GM06990 (cell line): ENCODE measurements at regions not wholly inside any gene's neighbourhood (a gene's known extent, or its start where the extent isn't known, plus 50 kb on each side); places are given as distances from the start of the nearest gene placed in this dataset.

ENCODE experiments used
- DNase-seq: peaks from one replicate; pipeline ENCODE4 v3.0.0-alpha.2; 2011; ENCODE audit not compliant: insufficient read length; ENCODE audit errors: extremely low read depth
- H3K27me3 ChIP-seq: replicated peaks from 2 replicates; pipeline ENCODE4 v1.6.0; 2011; ENCODE audit warnings: low read length; ENCODE audit not compliant: control insufficient read depth, insufficient read depth
- H3K36me3 ChIP-seq: 2 replicates; pipeline ENCODE4 v1.5.1; 2011; ENCODE audit warnings: low read length; ENCODE audit not compliant: control insufficient read depth, insufficient read depth
- H3K4me3 ChIP-seq: replicated peaks from 2 replicates; pipeline ENCODE4 v1.5.1; 2011; ENCODE audit warnings: low read depth, mild to moderate bottlenecking, control low read depth, low read length
- TF ChIP-seq, protein P1 (sequence below): IDR thresholded peaks from 2 replicates; pipeline ENCODE4 v1.5.1; 2011; ENCODE audit warnings: low read length, control low read depth, mild to moderate bottlenecking, inconsistent platforms; ENCODE audit not compliant: insufficient read depth, poor library complexity, severe bottlenecking

DNA sequence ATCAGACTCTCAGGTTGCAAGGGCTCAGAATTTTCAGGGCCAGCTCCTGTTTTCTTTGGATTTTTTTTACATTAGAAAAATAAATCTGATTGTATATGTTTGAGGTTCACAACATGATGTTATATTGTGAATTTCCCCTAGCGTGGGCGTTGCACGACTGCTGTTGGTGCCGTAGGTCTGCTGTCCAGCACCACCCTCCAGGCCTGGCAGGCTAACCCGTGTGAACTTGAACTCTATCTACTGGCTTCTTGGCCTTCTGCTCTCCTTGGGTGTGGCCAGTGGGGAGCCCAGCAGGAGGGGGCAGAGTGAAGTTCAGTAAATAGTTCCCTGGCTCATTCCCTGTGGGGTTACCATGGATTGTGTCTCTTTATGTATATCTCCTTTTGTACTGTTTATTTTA lies 80.5 kb upstream of the RORA start:
- TF ChIP-seq, protein P1, sequence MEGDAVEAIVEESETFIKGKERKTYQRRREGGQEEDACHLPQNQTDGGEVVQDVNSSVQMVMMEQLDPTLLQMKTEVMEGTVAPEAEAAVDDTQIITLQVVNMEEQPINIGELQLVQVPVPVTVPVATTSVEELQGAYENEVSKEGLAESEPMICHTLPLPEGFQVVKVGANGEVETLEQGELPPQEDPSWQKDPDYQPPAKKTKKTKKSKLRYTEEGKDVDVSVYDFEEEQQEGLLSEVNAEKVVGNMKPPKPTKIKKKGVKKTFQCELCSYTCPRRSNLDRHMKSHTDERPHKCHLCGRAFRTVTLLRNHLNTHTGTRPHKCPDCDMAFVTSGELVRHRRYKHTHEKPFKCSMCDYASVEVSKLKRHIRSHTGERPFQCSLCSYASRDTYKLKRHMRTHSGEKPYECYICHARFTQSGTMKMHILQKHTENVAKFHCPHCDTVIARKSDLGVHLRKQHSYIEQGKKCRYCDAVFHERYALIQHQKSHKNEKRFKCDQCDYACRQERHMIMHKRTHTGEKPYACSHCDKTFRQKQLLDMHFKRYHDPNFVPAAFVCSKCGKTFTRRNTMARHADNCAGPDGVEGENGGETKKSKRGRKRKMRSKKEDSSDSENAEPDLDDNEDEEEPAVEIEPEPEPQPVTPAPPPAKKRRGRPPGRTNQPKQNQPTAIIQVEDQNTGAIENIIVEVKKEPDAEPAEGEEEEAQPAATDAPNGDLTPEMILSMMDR: no peak
- H3K27me3 ChIP-seq: no peaks in the 10 kb centered on the region
- no peak for DNase-seq
- H3K36me3 ChIP-seq: no peaks in the 10 kb centered on the region
- no peak overlapping the region for H3K4me3 ChIP-seq

GRCh38 chr15:61309031-61309511 lies 80.0 kb upstream of the RORA start:
- DNase-seq: no peak
- TF ChIP-seq, protein P1: no peak
- Histone ChIP-seq H3K4me3 (no peak overlapping the region), H3K27me3 (no peaks in the 10 kb centered on the region), H3K36me3 (no peaks in the 10 kb centered on the region)

- no peaks in the 10 kb centered on the region for H3K27me3 ChIP-seq
- TF ChIP-seq, protein P1: no peak
- no peak for DNase-seq
- H3K4me3 ChIP-seq: no peak overlapping the region
- no peaks in the 10 kb centered on the region for H3K36me3 ChIP-seq
Observed at GRCh38 chr15:61308437-61308836, 79.3 kb upstream of the RORA start.

DNA sequence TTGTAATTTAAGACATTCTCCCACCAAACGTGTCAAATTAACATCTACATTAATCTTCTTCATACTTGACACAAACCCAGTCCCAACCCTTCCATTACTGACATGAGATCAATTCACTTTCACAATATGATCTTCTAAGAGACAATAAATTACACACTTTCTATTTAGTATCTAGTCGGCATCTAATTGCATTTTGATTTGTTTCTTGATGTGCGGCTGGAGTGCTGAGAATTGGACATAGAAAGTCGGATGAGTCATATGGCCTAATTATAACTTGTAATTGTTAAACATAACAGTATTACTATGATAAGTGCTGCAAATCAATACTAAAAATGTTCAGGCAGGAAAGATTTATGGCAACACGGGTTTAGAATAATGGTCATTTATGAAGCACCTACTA lies 78.4 kb upstream of the RORA start:
- Histone ChIP-seq H3K27me3 (no peaks in the 10 kb centered on the region), H3K4me3 (no peak overlapping the region), H3K36me3 (no peaks in the 10 kb centered on the region)
- TF ChIP-seq, protein P1: no peak
- DNase-seq: no peak

DNA sequence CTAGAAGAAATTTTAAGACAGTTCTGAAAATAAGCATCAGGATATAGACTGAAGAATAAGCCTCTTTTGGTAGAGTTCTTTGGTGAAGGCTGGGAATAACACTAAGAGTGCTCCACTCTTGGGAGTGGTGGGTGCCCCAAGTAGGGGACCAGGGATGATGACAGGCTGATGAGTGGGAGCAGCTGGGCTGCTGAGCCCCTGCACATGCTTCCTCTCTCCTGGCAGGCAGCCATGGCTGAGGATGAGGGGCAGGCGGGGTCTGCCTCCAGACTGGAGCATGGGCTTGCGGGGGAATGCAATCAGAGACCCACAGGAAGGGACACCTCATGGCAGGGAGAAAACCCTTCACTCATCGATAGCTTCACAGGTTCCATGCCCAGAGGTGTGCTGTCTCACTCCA lies 72.6 kb upstream of the RORA start:
- TF ChIP-seq, protein P1: no peak
- H3K4me3 ChIP-seq: no peak overlapping the region
- no peak for DNase-seq
- H3K36me3 ChIP-seq: no peaks in the 10 kb centered on the region
- no peaks in the 10 kb centered on the region for H3K27me3 ChIP-seq

GRCh38 chr15:61299075-61299763 lies 70.1 kb upstream of the RORA start:
- Histone ChIP-seq H3K36me3 (no peaks in the 10 kb centered on the region), H3K4me3 (no peak overlapping the region), H3K27me3 (no peaks in the 10 kb centered on the region)
- TF ChIP-seq, protein P1: no peak
- no peak for DNase-seq
